ENCODE measurements at regions not wholly inside any gene's neighbourhood (a gene's known extent, or its start where the extent isn't known, plus 50 kb on each side); places are given as distances from the start of the nearest gene placed in this dataset.

DNA sequence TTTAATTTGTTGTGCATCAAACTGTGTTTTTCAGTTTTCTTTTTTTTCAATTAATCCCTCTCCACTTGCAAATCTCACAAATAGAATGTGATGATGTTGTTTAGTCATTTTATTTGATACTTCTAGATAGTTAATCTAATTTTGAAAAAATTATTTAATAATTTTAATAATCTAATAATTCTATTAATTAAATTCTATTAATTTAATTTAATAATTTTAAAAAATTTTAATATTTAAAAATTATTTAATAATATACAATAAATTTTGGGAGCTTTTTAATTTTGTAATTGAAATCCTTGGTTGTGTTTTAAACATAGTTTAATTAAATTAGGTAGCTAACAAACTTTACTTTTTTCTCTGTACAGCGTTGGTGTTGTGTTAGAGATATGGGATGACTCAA is 393.8 kb downstream of the OLFM4 start:
- CTCF ChIA-PET (ENCODE audit: partially characterized antibody) = interaction anchor here (0.5 to 1.9 kb wide), 2 partner anchors 171 to 1567 kb away, joined by 3 to 8 read pairs; no protein-coding TSS in a partner anchor
- no peak overlapping the region for H3K56ac ChIP-seq (replicated peaks; ENCODE audit: insufficient read length, low read depth, low read length)
- no peak overlapping the region for H3K4ac ChIP-seq (replicated peaks; ENCODE audit: insufficient read length, low read depth, low read length)
- no peaks in the 10 kb centered on the region for H3K79me1 ChIP-seq (ENCODE audit: low read depth, low read length)
- FAIRE-seq = no peak
- no peak overlapping the region for H3K4me2 ChIP-seq (ENCODE audit: insufficient read depth in 1 of 2, low read depth in 2 of 2, low read length in 2 of 2)
- H3K27ac ChIP-seq (ENCODE audit: low read depth, low read length) = no peak overlapping the region
- no peak overlapping the region for H3K18ac ChIP-seq (ENCODE audit: extremely low read depth, low read length)
- H3K36me3 ChIP-seq (ENCODE audit: control insufficient read depth in 2 of 4, insufficient read depth in 4 of 4, low read length in 3 of 4) = no peaks in the 10 kb centered on the region
- H2AFZ ChIP-seq (ENCODE audit: low read length) = no peak overlapping the region
- no peaks in the 10 kb centered on the region for H3K27me3 ChIP-seq (replicated peaks in 1 of 4; ENCODE audit: control insufficient read depth in 3 of 4, extremely low read depth in 1 of 4, insufficient read depth in 3 of 4, low read length in 3 of 4)
- no peak overlapping the region for H4K8ac ChIP-seq (ENCODE audit: extremely low read depth, insufficient read depth, low read length)
- H4K20me1 ChIP-seq (replicated peaks in 1 of 2; ENCODE audit: control insufficient read depth in 1 of 2, insufficient read depth in 2 of 2, low read length in 2 of 2) = no peaks in the 10 kb centered on the region
- no peaks in the 10 kb centered on the region for H3K79me2 ChIP-seq (ENCODE audit: control insufficient read depth in 1 of 2, insufficient read depth in 2 of 2, low read length in 2 of 2)
- no peaks in the 10 kb centered on the region for H3K4me1 ChIP-seq (replicated peaks in 1 of 4; ENCODE audit: control insufficient read depth in 3 of 4, insufficient read depth in 4 of 4, low read length in 3 of 4)
- no peak overlapping the region for H4K5ac ChIP-seq (ENCODE audit: insufficient read length, low read depth, low read length)
- no peak overlapping the region for H3K4me3 ChIP-seq (ENCODE audit: extremely low read depth in 1 of 4, insufficient read depth in 2 of 4, low read depth in 3 of 4, low read length in 4 of 4)
- no peak overlapping the region for H3K14ac ChIP-seq (ENCODE audit: insufficient read length)
- H2BK120ac ChIP-seq (replicated peaks; ENCODE audit: low read depth, low read length) = no peak overlapping the region
- H2BK20ac ChIP-seq (ENCODE audit: low read length) = no peak overlapping the region
- H3K23ac ChIP-seq (ENCODE audit: insufficient read length) = no peak overlapping the region
- no peak overlapping the region for H3K9ac ChIP-seq (replicated peaks in 1 of 4; ENCODE audit: extremely low read depth in 1 of 4, low read depth in 3 of 4, low read length in 3 of 4)
- no peak overlapping the region for H2AK5ac ChIP-seq (ENCODE audit: low read depth, low read length)
- H4K91ac ChIP-seq (replicated peaks; ENCODE audit: insufficient read length, low read length) = no peak overlapping the region
- no peak for DNase-seq (ENCODE audit: low read depth in 1 of 2, low spot score in 2 of 2)
- H3K23me2 ChIP-seq (ENCODE audit: low read depth, low read length) = no peaks in the 10 kb centered on the region
- no peak overlapping the region for H2BK12ac ChIP-seq (ENCODE audit: low read depth, low read length)
- WGBS, 2 experiments (ENCODE audit: extremely low coverage in 1 of 2, insufficient coverage in 1 of 2, insufficient read length in 1 of 2, insufficient replicate concordance in 2 of 2, low coverage in 1 of 2, low lambda C conversion rate in 2 of 2, missing lambda C conversion rate in 1 of 2) = 95% methylated on average over 1 of the region's 1 CpG; no CpG with 5 or more reads in 1 of the 2 experiments
- POLR2A ChIA-PET (ENCODE audit: partially characterized antibody) = no interaction called here
- H3K9me3 ChIP-seq (ENCODE audit: insufficient read depth in 2 of 2, low read depth in 1 of 2, low read length in 1 of 2) = no peaks in the 10 kb centered on the region
- H2BK5ac ChIP-seq (ENCODE audit: low read depth, low read length) = no peak overlapping the region
- no peak overlapping the region for H2BK15ac ChIP-seq (ENCODE audit: low read length)
- TF ChIP-seq, protein P1, sequence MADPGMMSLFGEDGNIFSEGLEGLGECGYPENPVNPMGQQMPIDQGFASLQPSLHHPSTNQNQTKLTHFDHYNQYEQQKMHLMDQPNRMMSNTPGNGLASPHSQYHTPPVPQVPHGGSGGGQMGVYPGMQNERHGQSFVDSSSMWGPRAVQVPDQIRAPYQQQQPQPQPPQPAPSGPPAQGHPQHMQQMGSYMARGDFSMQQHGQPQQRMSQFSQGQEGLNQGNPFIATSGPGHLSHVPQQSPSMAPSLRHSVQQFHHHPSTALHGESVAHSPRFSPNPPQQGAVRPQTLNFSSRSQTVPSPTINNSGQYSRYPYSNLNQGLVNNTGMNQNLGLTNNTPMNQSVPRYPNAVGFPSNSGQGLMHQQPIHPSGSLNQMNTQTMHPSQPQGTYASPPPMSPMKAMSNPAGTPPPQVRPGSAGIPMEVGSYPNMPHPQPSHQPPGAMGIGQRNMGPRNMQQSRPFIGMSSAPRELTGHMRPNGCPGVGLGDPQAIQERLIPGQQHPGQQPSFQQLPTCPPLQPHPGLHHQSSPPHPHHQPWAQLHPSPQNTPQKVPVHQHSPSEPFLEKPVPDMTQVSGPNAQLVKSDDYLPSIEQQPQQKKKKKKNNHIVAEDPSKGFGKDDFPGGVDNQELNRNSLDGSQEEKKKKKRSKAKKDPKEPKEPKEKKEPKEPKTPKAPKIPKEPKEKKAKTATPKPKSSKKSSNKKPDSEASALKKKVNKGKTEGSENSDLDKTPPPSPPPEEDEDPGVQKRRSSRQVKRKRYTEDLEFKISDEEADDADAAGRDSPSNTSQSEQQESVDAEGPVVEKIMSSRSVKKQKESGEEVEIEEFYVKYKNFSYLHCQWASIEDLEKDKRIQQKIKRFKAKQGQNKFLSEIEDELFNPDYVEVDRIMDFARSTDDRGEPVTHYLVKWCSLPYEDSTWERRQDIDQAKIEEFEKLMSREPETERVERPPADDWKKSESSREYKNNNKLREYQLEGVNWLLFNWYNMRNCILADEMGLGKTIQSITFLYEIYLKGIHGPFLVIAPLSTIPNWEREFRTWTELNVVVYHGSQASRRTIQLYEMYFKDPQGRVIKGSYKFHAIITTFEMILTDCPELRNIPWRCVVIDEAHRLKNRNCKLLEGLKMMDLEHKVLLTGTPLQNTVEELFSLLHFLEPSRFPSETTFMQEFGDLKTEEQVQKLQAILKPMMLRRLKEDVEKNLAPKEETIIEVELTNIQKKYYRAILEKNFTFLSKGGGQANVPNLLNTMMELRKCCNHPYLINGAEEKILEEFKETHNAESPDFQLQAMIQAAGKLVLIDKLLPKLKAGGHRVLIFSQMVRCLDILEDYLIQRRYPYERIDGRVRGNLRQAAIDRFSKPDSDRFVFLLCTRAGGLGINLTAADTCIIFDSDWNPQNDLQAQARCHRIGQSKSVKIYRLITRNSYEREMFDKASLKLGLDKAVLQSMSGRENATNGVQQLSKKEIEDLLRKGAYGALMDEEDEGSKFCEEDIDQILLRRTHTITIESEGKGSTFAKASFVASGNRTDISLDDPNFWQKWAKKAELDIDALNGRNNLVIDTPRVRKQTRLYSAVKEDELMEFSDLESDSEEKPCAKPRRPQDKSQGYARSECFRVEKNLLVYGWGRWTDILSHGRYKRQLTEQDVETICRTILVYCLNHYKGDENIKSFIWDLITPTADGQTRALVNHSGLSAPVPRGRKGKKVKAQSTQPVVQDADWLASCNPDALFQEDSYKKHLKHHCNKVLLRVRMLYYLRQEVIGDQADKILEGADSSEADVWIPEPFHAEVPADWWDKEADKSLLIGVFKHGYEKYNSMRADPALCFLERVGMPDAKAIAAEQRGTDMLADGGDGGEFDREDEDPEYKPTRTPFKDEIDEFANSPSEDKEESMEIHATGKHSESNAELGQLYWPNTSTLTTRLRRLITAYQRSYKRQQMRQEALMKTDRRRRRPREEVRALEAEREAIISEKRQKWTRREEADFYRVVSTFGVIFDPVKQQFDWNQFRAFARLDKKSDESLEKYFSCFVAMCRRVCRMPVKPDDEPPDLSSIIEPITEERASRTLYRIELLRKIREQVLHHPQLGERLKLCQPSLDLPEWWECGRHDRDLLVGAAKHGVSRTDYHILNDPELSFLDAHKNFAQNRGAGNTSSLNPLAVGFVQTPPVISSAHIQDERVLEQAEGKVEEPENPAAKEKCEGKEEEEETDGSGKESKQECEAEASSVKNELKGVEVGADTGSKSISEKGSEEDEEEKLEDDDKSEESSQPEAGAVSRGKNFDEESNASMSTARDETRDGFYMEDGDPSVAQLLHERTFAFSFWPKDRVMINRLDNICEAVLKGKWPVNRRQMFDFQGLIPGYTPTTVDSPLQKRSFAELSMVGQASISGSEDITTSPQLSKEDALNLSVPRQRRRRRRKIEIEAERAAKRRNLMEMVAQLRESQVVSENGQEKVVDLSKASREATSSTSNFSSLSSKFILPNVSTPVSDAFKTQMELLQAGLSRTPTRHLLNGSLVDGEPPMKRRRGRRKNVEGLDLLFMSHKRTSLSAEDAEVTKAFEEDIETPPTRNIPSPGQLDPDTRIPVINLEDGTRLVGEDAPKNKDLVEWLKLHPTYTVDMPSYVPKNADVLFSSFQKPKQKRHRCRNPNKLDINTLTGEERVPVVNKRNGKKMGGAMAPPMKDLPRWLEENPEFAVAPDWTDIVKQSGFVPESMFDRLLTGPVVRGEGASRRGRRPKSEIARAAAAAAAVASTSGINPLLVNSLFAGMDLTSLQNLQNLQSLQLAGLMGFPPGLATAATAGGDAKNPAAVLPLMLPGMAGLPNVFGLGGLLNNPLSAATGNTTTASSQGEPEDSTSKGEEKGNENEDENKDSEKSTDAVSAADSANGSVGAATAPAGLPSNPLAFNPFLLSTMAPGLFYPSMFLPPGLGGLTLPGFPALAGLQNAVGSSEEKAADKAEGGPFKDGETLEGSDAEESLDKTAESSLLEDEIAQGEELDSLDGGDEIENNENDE (IDR thresholded peaks at IDR 0.05; ENCODE audit: insufficient replicate concordance, low read length) = no peak
